HEK293 (cell line): ENCODE measurements at regions not wholly inside any gene's neighbourhood (a gene's known extent, or its start where the extent isn't known, plus 50 kb on each side); places are given as distances from the start of the nearest gene placed in this dataset.

Experiments used
- KLF9 ChIP-seq: fragments of 450-650 bp; formaldehyde crosslinking; IDR thresholded peaks from 2 replicates; pipeline ENCODE4 v1.5.1; 2016; ENCODE audit warnings: missing biosample characterization, missing genetic modification characterization, low read depth
- REST ChIP-seq: fragments of 450-650 bp; formaldehyde crosslinking; IDR thresholded peaks from 2 replicates; pipeline ENCODE4 v1.5.1; 2016; ENCODE audit warnings: missing biosample characterization, missing genetic modification characterization
- TCF7L2 ChIP-seq: IDR thresholded peaks from 2 replicates; pipeline ENCODE4 v1.6.1; 2011; ENCODE audit warnings: low read depth, mild to moderate bottlenecking, inconsistent platforms, low read length, moderate library complexity, borderline replicate concordance
- ZBTB17 ChIP-seq: fragments of 450-650 bp; formaldehyde crosslinking; IDR thresholded peaks from 2 replicates; pipeline ENCODE4 v1.5.1; 2016; ENCODE audit warnings: missing biosample characterization, missing genetic modification characterization
- ZFHX2 ChIP-seq: fragments of 450-650 bp; formaldehyde crosslinking; conservative IDR thresholded peaks from 2 replicates; pipeline ENCODE4 v1.5.1; 2016; ENCODE audit warnings: missing biosample characterization, missing genetic modification characterization
- ZNF121 ChIP-seq: fragments of 450-650 bp; formaldehyde crosslinking; IDR thresholded peaks from 2 replicates; pipeline ENCODE4 v1.5.1; 2016; ENCODE audit warnings: missing biosample characterization, missing genetic modification characterization
- ZNF184 ChIP-seq: fragments of 450-650 bp; IDR thresholded peaks from 2 replicates; pipeline ENCODE4 v1.5.1; 2018; ENCODE audit warnings: missing biosample characterization, mild to moderate bottlenecking, missing genetic modification characterization
- ZNF514 ChIP-seq: fragments of 450-650 bp; formaldehyde crosslinking; IDR thresholded peaks from 2 replicates; pipeline ENCODE4 v1.5.1; 2016; ENCODE audit warnings: missing biosample characterization, missing genetic modification characterization
- TF ChIP-seq, protein P1 (sequence below): fragments of 450-650 bp; formaldehyde crosslinking; IDR thresholded peaks from 2 replicates; pipeline ENCODE4 v1.5.1; 2016; ENCODE audit warnings: missing biosample characterization, missing genetic modification characterization
- TF ChIP-seq, protein P2 (sequence below): fragments of 450-650 bp; formaldehyde crosslinking; IDR thresholded peaks from 2 replicates; pipeline ENCODE4 v1.5.1; 2016; ENCODE audit warnings: missing biosample characterization, missing genetic modification characterization
- TF ChIP-seq, protein P3 (sequence below): fragments of 450-650 bp; formaldehyde crosslinking; IDR thresholded peaks from 2 replicates; pipeline ENCODE4 v1.5.1; 2016; ENCODE audit warnings: missing biosample characterization, missing genetic modification characterization, low read depth

DNA sequence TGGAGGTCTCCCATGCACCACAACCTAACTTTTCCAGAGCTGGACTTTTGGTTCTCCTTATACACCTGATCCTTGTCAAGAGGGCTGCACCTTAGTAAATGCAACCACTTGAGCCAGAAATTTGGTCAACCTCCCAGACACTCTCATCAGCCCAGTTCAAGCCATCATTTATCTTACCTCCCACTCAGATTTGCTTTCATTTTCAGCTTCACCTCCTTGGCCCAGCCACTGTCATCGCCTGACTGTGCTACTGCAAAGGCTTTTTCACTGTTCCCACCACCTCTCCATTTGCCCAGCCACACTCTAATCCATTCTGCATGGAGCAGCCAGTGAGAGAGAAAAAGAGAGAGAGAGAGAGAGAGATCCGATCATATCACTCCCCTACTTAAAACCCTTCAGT, 112.4 kb upstream of the DDX18 start:
- TF ChIP-seq, protein P1, sequence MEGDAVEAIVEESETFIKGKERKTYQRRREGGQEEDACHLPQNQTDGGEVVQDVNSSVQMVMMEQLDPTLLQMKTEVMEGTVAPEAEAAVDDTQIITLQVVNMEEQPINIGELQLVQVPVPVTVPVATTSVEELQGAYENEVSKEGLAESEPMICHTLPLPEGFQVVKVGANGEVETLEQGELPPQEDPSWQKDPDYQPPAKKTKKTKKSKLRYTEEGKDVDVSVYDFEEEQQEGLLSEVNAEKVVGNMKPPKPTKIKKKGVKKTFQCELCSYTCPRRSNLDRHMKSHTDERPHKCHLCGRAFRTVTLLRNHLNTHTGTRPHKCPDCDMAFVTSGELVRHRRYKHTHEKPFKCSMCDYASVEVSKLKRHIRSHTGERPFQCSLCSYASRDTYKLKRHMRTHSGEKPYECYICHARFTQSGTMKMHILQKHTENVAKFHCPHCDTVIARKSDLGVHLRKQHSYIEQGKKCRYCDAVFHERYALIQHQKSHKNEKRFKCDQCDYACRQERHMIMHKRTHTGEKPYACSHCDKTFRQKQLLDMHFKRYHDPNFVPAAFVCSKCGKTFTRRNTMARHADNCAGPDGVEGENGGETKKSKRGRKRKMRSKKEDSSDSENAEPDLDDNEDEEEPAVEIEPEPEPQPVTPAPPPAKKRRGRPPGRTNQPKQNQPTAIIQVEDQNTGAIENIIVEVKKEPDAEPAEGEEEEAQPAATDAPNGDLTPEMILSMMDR, result no peak
- TF ChIP-seq, protein P2, sequence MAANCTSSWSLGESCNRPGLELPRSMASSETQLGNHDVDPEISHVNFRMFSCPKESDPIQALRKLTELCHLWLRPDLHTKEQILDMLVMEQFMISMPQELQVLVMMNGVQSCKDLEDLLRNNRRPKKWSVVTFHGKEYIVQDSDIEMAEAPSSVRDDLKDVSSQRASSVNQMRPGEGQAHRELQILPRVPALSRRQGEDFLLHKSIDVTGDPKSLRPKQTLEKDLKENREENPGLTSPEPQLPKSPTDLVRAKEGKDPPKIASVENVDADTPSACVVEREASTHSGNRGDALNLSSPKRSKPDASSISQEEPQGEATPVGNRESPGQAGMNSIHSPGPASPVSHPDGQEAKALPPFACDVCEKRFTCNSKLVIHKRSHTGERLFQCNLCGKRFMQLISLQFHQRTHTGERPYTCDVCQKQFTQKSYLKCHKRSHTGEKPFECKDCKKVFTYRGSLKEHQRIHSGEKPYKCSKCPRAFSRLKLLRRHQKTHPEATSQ (tag by site-specific recombination), result no peak
- TF ChIP-seq, protein P3, sequence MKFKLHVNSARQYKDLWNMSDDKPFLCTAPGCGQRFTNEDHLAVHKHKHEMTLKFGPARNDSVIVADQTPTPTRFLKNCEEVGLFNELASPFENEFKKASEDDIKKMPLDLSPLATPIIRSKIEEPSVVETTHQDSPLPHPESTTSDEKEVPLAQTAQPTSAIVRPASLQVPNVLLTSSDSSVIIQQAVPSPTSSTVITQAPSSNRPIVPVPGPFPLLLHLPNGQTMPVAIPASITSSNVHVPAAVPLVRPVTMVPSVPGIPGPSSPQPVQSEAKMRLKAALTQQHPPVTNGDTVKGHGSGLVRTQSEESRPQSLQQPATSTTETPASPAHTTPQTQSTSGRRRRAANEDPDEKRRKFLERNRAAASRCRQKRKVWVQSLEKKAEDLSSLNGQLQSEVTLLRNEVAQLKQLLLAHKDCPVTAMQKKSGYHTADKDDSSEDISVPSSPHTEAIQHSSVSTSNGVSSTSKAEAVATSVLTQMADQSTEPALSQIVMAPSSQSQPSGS, result no peak
- TF ChIP-seq REST (tag by site-specific recombination), result no peak
- TF ChIP-seq ZFHX2, result no peak
- TF ChIP-seq TCF7L2, result no peak
- TF ChIP-seq KLF9 (tag by site-specific recombination), result no peak
- TF ChIP-seq ZNF121, result no peak
- no peak for TF ChIP-seq ZNF514
- no peak for TF ChIP-seq ZBTB17 (tag by site-specific recombination)
- TF ChIP-seq ZNF184 (tag by site-specific recombination), result no peak
